ENCODE measurements at regions not wholly inside any gene's neighbourhood (a gene's known extent, or its start where the extent isn't known, plus 50 kb on each side); places are given as distances from the start of the nearest gene placed in this dataset.

DNA sequence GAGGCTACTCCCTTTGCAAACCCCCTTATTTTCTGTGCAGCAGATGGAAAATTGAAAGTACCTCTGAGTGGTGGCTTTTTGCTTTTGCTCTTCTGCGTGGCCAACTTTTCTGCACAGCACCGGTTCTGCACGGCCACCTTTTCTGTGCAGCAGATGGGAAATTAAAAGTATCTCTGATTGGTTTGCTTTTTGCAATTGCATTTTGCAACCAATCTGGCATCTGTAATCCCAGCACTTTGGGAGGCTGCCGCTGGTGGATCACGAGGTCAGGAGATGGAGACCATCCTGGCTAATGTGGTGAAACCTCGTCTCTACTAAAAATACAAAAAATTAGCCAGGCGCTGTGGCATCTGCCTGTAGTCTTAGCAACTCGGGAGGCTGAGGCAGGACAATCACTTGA, 79.5 kb upstream of the CHMP2B start:
- intact Hi-C loops (cut with micrococcal nuclease) = no loop called here
- no peak for ATAC-seq (ENCODE audit: low read depth)
- H3K4me1 Mint-ChIP-seq = no peaks in the 10 kb centered on the region
- H3K36me3 Mint-ChIP-seq (ENCODE audit: low read depth) = no peaks in the 10 kb centered on the region
- CTCF ChIA-PET = no interaction called here
- H3K27ac Mint-ChIP-seq = no peak overlapping the region
- no peak for DNase-seq
- no peaks in the 10 kb centered on the region for H3K27me3 Mint-ChIP-seq
- H3K4me3 Mint-ChIP-seq = no peak overlapping the region
- TF ChIP-seq, protein P1, sequence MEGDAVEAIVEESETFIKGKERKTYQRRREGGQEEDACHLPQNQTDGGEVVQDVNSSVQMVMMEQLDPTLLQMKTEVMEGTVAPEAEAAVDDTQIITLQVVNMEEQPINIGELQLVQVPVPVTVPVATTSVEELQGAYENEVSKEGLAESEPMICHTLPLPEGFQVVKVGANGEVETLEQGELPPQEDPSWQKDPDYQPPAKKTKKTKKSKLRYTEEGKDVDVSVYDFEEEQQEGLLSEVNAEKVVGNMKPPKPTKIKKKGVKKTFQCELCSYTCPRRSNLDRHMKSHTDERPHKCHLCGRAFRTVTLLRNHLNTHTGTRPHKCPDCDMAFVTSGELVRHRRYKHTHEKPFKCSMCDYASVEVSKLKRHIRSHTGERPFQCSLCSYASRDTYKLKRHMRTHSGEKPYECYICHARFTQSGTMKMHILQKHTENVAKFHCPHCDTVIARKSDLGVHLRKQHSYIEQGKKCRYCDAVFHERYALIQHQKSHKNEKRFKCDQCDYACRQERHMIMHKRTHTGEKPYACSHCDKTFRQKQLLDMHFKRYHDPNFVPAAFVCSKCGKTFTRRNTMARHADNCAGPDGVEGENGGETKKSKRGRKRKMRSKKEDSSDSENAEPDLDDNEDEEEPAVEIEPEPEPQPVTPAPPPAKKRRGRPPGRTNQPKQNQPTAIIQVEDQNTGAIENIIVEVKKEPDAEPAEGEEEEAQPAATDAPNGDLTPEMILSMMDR (IDR thresholded peaks at IDR 0.05) = no peak
- POLR2A ChIA-PET = no interaction called here
- H3K9me3 Mint-ChIP-seq = peaks cover 9% of the 10 kb centered on the region

DNA sequence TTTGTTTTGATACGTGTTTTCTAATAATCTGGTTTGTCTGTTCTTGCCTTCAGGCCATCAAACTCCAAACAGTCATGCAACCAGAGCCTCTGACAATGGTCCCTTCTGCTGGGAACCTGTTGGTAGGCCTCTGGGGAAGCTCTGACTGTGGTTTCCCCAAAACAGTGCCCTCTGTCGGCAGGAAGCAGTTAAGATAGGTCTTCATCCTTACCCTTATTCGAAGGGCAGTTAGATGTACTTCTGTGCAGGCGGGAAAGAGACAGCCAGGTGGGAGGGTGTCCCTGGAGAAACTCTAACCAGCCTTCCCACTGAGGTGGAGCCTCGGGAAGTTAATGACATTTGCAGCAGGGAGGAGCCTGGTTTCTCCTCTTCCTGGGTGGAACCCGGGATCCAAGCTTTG, 81.6 kb upstream of the CHMP2B start:
- TF ChIP-seq, protein P1 (IDR thresholded peaks at IDR 0.05) = no peak
- H3K4me1 Mint-ChIP-seq = no peaks in the 10 kb centered on the region
- no peak for ATAC-seq (ENCODE audit: low read depth)

DNA sequence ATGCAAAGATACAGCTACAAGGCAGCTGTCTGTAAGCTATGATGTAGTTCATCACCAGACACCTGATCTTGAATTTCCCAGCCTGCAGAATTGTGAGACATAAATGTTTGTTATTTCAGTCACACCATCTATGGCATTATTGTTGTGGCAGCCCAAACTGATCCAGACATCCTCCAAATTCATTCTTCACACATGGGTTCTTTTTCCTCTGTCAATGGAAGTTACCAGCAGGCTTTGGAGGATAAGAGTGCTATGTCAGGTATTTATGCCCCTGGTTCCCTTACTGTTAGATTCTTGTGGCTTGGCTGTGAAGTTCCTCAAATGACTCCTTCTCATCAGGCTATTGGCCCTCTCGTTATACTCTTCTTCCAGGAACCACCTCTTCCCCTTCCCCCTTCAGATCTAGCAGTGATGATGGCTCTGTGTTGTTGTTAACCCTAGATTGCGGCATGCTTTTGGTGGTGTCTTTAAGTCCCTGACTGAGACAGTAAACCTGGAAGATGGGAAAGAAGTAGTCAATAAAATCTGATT, 91.0 kb upstream of the CHMP2B start:
- Mint-ChIP-seq H3K27ac (no peak overlapping the region), H3K4me1 (no peaks in the 10 kb centered on the region), H3K9me3 (peaks cover 9% of the 10 kb centered on the region), H3K4me3 (no peak overlapping the region), H3K27me3 (no peaks in the 10 kb centered on the region), H3K36me3 (ENCODE audit: low read depth) (no peaks in the 10 kb centered on the region)
- no peak for ATAC-seq (ENCODE audit: low read depth)
- POLR2A ChIA-PET = no interaction called here
- CTCF ChIA-PET = no interaction called here
- TF ChIP-seq, protein P1 (IDR thresholded peaks at IDR 0.05) = no peak
- intact Hi-C loops (cut with micrococcal nuclease) = no loop called here
- no peak for DNase-seq

More for the DNA sequence above, 81.6 kb upstream of the CHMP2B start:
- Mint-ChIP-seq H3K9me3 (peaks cover 11% of the 10 kb centered on the region), H3K27me3 (no peaks in the 10 kb centered on the region), H3K36me3 (ENCODE audit: low read depth) (no peaks in the 10 kb centered on the region), H3K27ac (no peak overlapping the region), H3K4me3 (no peak overlapping the region)
- ChIA-PET CTCF (no interaction called here), POLR2A (no interaction called here)
- DNase-seq = no peak
- intact Hi-C loops (cut with micrococcal nuclease) = no loop called here

DNA sequence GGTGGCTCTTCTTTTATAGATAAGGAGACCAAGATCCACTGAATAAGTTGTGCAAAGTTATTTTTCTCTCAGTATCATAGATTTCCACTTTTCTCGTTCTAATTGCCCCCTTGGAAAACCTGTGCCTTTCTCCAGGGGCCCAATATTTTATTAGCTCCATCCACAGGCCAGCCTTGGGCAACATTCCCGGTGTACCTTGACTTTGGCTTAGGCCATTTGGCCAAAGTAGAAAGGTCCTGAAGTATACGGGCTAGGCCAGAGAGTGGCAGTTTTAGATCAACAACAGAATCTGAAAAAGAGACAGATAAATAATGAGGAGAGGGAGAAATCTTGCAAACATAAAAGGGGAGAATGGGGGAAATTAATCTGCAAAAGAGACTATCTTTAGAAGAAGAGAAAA, 91.7 kb upstream of the CHMP2B start:
- Mint-ChIP-seq H3K9me3 (peaks cover 6% of the 10 kb centered on the region), H3K4me3 (no peak overlapping the region), H3K27ac (no peak overlapping the region), H3K27me3 (no peaks in the 10 kb centered on the region), H3K4me1 (no peaks in the 10 kb centered on the region), H3K36me3 (ENCODE audit: low read depth) (no peaks in the 10 kb centered on the region)
- no peak for DNase-seq
- ChIA-PET POLR2A (no interaction called here), CTCF (no interaction called here)
- TF ChIP-seq, protein P1 (IDR thresholded peaks at IDR 0.05) = no peak
- ATAC-seq (ENCODE audit: low read depth) = no peak
- intact Hi-C loops (cut with micrococcal nuclease) = no loop called here

DNA sequence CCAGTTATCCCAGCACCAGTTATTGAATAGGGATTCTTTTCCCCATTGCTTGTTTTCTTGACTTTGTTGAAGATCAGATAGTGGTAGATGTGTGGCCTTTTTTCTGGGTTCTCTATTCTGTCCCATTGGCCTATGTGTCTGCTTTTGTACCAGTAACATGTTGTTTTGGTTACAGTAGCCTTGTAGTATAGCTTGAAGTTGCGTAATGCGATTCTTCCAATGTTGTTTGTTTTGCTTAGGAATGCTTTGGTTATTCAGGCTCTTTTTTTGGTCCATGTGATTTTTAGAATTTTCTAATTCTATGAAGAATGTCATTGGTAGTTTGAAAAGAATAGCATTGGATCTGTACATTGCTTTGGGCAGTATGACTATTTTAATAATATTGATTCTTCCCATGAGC, 94.3 kb upstream of the CHMP2B start:
- H3K36me3 Mint-ChIP-seq (ENCODE audit: low read depth) = no peaks in the 10 kb centered on the region
- no peaks in the 10 kb centered on the region for H3K4me1 Mint-ChIP-seq
- DNase-seq = no peak
- no peaks in the 10 kb centered on the region for H3K27me3 Mint-ChIP-seq
- no peak overlapping the region for H3K4me3 Mint-ChIP-seq
- ATAC-seq (ENCODE audit: low read depth) = no peak
- ChIA-PET POLR2A (no interaction called here), CTCF (no interaction called here)
- TF ChIP-seq, protein P1 (IDR thresholded peaks at IDR 0.05) = no peak
- intact Hi-C loops (cut with micrococcal nuclease) = no loop called here
- H3K9me3 Mint-ChIP-seq = no peaks in the 10 kb centered on the region
- H3K27ac Mint-ChIP-seq = no peak overlapping the region

All from activated B cell treated with CpG ODN at 0.5 μM for 24 hours (primary cell).